GM23338 (cell line): ENCODE measurements at regions not wholly inside any gene's neighbourhood (a gene's known extent, or its start where the extent isn't known, plus 50 kb on each side); places are given as distances from the start of the nearest gene placed in this dataset.

Experiments used
- CREB1 ChIP-seq: fragments of 250-450 bp; sonication (Bioruptor Pico); IDR thresholded peaks from 2 replicates; pipeline ENCODE4 v1.5.0; 2020; ENCODE audit warnings: low read depth, mild to moderate bottlenecking, moderate library complexity
- ZNF331 ChIP-seq: fragments of 250-450 bp; sonication (Bioruptor Pico); IDR thresholded peaks from 2 replicates; pipeline ENCODE4 v1.5.0; 2020; ENCODE audit warnings: low read depth, mild to moderate bottlenecking, moderate library complexity
- TF ChIP-seq, protein P1 (sequence below): fragments of 250-450 bp; sonication (Bioruptor Pico); IDR thresholded peaks from 2 replicates; pipeline ENCODE4 v1.5.0; 2020; ENCODE audit warnings: mild to moderate bottlenecking, moderate library complexity
- TF ChIP-seq, protein P2 (sequence below): IDR thresholded peaks from 2 replicates; pipeline ENCODE4 v1.6.1; 2016; ENCODE audit warnings: antibody characterized with exemption
- TF ChIP-seq, protein P3 (sequence below), 2 experiments: fragments of 200-600 bp in 1 of 2; sonication (generic) in 1 of 2; conservative IDR thresholded peaks; 2 replicates each; pipeline versions ENCODE4 v1.5.1 to v1.6.1; 2016 to 2017; ENCODE audit warnings: antibody characterized with exemption in 2 of 2, low read depth in 2 of 2, mild to moderate bottlenecking in 2 of 2, moderate library complexity in 1 of 2
- TF ChIP-seq, protein P4 (sequence below): IDR thresholded peaks from one replicate; pipeline ENCODE4 v1.6.1; 2018; ENCODE audit warnings: antibody characterized with exemption; ENCODE audit not compliant: unreplicated experiment

DNA sequence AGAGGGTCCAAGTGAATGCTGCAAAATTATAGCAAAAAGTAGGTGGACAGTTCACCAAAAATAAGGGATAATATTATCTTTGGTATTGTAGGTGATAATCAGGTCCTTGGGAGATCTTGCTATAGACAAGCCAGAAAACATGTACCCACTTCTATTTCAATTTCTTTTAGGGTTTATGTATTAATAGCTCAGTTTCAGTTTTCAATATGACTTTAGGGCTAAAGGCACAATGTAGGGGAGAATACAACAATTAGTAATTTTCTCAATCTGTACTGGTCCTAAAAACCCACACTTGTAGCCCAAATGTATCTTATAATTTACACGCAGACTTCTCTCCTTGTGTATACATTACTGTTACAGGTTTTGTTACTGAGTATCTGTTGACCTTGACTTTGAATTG, 307.0 kb upstream of the ID4 start (continued):
- TF ChIP-seq, protein P1, sequence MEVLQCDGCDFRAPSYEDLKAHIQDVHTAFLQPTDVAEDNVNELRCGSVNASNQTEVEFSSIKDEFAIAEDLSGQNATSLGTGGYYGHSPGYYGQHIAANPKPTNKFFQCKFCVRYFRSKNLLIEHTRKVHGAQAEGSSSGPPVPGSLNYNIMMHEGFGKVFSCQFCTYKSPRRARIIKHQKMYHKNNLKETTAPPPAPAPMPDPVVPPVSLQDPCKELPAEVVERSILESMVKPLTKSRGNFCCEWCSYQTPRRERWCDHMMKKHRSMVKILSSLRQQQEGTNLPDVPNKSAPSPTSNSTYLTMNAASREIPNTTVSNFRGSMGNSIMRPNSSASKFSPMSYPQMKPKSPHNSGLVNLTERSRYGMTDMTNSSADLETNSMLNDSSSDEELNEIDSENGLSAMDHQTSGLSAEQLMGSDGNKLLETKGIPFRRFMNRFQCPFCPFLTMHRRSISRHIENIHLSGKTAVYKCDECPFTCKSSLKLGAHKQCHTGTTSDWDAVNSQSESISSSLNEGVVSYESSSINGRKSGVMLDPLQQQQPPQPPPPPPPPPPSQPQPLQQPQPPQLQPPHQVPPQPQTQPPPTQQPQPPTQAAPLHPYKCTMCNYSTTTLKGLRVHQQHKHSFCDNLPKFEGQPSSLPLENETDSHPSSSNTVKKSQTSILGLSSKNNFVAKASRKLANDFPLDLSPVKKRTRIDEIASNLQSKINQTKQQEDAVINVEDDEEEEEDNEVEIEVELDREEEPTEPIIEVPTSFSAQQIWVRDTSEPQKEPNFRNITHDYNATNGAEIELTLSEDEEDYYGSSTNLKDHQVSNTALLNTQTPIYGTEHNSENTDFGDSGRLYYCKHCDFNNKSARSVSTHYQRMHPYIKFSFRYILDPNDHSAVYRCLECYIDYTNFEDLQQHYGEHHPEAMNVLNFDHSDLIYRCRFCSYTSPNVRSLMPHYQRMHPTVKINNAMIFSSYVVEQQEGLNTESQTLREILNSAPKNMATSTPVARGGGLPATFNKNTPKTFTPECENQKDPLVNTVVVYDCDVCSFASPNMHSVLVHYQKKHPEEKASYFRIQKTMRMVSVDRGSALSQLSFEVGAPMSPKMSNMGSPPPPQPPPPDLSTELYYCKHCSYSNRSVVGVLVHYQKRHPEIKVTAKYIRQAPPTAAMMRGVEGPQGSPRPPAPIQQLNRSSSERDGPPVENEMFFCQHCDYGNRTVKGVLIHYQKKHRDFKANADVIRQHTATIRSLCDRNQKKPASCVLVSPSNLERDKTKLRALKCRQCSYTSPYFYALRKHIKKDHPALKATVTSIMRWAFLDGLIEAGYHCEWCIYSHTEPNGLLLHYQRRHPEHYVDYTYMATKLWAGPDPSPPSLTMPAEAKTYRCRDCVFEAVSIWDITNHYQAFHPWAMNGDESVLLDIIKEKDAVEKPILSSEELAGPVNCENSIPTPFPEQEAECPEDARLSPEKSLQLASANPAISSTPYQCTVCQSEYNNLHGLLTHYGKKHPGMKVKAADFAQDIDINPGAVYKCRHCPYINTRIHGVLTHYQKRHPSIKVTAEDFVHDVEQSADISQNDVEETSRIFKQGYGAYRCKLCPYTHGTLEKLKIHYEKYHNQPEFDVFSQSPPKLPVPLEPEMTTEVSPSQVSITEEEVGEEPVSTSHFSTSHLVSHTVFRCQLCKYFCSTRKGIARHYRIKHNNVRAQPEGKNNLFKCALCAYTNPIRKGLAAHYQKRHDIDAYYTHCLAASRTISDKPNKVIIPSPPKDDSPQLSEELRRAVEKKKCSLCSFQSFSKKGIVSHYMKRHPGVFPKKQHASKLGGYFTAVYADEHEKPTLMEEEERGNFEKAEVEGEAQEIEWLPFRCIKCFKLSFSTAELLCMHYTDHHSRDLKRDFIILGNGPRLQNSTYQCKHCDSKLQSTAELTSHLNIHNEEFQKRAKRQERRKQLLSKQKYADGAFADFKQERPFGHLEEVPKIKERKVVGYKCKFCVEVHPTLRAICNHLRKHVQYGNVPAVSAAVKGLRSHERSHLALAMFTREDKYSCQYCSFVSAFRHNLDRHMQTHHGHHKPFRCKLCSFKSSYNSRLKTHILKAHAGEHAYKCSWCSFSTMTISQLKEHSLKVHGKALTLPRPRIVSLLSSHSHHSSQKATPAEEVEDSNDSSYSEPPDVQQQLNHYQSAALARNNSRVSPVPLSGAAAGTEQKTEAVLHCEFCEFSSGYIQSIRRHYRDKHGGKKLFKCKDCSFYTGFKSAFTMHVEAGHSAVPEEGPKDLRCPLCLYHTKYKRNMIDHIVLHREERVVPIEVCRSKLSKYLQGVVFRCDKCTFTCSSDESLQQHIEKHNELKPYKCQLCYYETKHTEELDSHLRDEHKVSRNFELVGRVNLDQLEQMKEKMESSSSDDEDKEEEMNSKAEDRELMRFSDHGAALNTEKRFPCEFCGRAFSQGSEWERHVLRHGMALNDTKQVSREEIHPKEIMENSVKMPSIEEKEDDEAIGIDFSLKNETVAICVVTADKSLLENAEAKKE (CRISPR knock-in tag), result no peak
- TF ChIP-seq, protein P2, sequence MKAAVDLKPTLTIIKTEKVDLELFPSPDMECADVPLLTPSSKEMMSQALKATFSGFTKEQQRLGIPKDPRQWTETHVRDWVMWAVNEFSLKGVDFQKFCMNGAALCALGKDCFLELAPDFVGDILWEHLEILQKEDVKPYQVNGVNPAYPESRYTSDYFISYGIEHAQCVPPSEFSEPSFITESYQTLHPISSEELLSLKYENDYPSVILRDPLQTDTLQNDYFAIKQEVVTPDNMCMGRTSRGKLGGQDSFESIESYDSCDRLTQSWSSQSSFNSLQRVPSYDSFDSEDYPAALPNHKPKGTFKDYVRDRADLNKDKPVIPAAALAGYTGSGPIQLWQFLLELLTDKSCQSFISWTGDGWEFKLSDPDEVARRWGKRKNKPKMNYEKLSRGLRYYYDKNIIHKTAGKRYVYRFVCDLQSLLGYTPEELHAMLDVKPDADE, result no peak
- TF ChIP-seq ZNF331 (no peak), CREB1 (no peak)
- TF ChIP-seq, protein P3, sequence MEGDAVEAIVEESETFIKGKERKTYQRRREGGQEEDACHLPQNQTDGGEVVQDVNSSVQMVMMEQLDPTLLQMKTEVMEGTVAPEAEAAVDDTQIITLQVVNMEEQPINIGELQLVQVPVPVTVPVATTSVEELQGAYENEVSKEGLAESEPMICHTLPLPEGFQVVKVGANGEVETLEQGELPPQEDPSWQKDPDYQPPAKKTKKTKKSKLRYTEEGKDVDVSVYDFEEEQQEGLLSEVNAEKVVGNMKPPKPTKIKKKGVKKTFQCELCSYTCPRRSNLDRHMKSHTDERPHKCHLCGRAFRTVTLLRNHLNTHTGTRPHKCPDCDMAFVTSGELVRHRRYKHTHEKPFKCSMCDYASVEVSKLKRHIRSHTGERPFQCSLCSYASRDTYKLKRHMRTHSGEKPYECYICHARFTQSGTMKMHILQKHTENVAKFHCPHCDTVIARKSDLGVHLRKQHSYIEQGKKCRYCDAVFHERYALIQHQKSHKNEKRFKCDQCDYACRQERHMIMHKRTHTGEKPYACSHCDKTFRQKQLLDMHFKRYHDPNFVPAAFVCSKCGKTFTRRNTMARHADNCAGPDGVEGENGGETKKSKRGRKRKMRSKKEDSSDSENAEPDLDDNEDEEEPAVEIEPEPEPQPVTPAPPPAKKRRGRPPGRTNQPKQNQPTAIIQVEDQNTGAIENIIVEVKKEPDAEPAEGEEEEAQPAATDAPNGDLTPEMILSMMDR (conservative IDR thresholded peaks at IDR 0.05; ENCODE audit: low read depth in 2 of 2), result no peak
- TF ChIP-seq, protein P4, sequence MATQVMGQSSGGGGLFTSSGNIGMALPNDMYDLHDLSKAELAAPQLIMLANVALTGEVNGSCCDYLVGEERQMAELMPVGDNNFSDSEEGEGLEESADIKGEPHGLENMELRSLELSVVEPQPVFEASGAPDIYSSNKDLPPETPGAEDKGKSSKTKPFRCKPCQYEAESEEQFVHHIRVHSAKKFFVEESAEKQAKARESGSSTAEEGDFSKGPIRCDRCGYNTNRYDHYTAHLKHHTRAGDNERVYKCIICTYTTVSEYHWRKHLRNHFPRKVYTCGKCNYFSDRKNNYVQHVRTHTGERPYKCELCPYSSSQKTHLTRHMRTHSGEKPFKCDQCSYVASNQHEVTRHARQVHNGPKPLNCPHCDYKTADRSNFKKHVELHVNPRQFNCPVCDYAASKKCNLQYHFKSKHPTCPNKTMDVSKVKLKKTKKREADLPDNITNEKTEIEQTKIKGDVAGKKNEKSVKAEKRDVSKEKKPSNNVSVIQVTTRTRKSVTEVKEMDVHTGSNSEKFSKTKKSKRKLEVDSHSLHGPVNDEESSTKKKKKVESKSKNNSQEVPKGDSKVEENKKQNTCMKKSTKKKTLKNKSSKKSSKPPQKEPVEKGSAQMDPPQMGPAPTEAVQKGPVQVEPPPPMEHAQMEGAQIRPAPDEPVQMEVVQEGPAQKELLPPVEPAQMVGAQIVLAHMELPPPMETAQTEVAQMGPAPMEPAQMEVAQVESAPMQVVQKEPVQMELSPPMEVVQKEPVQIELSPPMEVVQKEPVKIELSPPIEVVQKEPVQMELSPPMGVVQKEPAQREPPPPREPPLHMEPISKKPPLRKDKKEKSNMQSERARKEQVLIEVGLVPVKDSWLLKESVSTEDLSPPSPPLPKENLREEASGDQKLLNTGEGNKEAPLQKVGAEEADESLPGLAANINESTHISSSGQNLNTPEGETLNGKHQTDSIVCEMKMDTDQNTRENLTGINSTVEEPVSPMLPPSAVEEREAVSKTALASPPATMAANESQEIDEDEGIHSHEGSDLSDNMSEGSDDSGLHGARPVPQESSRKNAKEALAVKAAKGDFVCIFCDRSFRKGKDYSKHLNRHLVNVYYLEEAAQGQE, result no peak
